Stimulated activated memory B cell treated with anti-CD40 and anti-IgM and Interleukin-4, amounts not matched to agents 10 μg/mL and 1 μg/mL and 100 μg/mL, for 72 hours (primary cell): ENCODE measurements at regions not wholly inside any gene's neighbourhood (a gene's known extent, or its start where the extent isn't known, plus 50 kb on each side); places are given as distances from the start of the nearest gene placed in this dataset.

ENCODE experiments used
- ATAC-seq: fragments of 150-1000 bp; cut with Tn5 transposase; 2 replicates; pipeline ENCODE4 v1.10.0; 2021
- H3K27ac Mint-ChIP-seq: one replicate; pipeline ENCODE4 v1.8.0; 2022; ENCODE audit warnings: mild to moderate bottlenecking, mixed read lengths
- H3K27me3 Mint-ChIP-seq: one replicate; pipeline ENCODE4 v1.8.0; 2022; ENCODE audit warnings: mixed read lengths
- H3K36me3 Mint-ChIP-seq: one replicate; pipeline ENCODE4 v1.8.0; 2022; ENCODE audit warnings: mixed read lengths
- H3K4me1 Mint-ChIP-seq: one replicate; pipeline ENCODE4 v1.8.0; 2022; ENCODE audit warnings: mixed read lengths
- H3K4me3 Mint-ChIP-seq: one replicate; pipeline ENCODE4 v1.8.0; 2022; ENCODE audit warnings: mild to moderate bottlenecking, moderate library complexity, mixed read lengths
- H3K9me3 Mint-ChIP-seq: one replicate; pipeline ENCODE4 v1.8.0; 2022; ENCODE audit warnings: mixed read lengths

GRCh38 chr15:38662033-38662802 lies 97.6 kb upstream of the RASGRP1 start:
- no peaks in the 10 kb centered on the region for H3K27me3 Mint-ChIP-seq
- H3K4me3 Mint-ChIP-seq = no peak overlapping the region
- H3K36me3 Mint-ChIP-seq = no peaks in the 10 kb centered on the region
- ATAC-seq = no peak
- no peak overlapping the region for H3K27ac Mint-ChIP-seq
- H3K4me1 Mint-ChIP-seq = peaks cover 26% of the 10 kb centered on the region
- H3K9me3 Mint-ChIP-seq = no peaks in the 10 kb centered on the region

- peaks cover 26% of the 10 kb centered on the region for H3K4me1 Mint-ChIP-seq
- no peaks in the 10 kb centered on the region for H3K9me3 Mint-ChIP-seq
- H3K27me3 Mint-ChIP-seq = no peaks in the 10 kb centered on the region
- no peak for ATAC-seq
- no peaks in the 10 kb centered on the region for H3K36me3 Mint-ChIP-seq
- H3K27ac Mint-ChIP-seq = no peak overlapping the region
- H3K4me3 Mint-ChIP-seq = no peak overlapping the region
These were observed 98.2 kb upstream of the RASGRP1 start for GRCh38 chr15:38662805-38663204.

DNA sequence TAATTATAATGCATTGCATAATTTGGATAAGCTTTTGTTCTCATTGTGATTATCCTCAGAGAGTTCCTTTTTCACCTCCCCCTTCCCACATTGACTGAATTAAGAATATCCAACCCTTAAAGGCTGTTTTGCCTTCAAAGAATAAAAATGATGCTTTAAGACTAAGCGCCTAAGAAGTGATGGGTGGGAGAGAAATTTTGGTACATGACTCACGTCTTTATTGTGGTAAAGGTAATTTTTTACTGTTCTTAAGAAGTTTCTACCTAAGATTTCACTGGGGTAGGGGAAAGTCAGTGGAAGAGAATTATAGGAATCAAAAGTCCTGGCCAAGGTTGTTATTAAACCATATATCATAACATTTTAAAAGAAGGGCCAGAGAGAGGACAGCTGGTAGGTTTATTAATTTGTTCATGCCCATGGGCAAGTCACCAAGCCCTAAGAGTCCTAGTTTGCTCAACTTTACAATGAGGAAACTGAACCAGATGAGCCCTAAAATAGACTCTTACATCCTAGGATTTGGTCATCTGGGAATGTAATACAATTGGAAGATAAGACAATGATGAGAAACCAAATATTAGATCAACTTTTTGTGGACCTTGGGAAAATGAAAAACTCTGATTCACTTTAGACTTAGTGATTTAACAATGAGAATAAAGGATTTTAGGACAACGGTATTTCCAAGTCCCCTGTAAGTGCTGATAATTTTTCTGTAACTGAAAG lies 101.1 kb upstream of the RASGRP1 start:
- H3K27me3 Mint-ChIP-seq = no peaks in the 10 kb centered on the region
- no peak overlapping the region for H3K27ac Mint-ChIP-seq
- H3K4me1 Mint-ChIP-seq = peaks cover 29% of the 10 kb centered on the region
- no peak for ATAC-seq
- H3K36me3 Mint-ChIP-seq = no peaks in the 10 kb centered on the region
- H3K4me3 Mint-ChIP-seq = no peak overlapping the region
- H3K9me3 Mint-ChIP-seq = no peaks in the 10 kb centered on the region

- Mint-ChIP-seq H3K4me1 (peaks cover 33% of the 10 kb centered on the region), H3K4me3 (no peak overlapping the region), H3K9me3 (no peaks in the 10 kb centered on the region), H3K36me3 (no peaks in the 10 kb centered on the region), H3K27me3 (no peaks in the 10 kb centered on the region), H3K27ac (no peak overlapping the region)
- ATAC-seq = no peak
These were observed 102.4 kb upstream of the RASGRP1 start for GRCh38 chr15:38666865-38667510.

DNA sequence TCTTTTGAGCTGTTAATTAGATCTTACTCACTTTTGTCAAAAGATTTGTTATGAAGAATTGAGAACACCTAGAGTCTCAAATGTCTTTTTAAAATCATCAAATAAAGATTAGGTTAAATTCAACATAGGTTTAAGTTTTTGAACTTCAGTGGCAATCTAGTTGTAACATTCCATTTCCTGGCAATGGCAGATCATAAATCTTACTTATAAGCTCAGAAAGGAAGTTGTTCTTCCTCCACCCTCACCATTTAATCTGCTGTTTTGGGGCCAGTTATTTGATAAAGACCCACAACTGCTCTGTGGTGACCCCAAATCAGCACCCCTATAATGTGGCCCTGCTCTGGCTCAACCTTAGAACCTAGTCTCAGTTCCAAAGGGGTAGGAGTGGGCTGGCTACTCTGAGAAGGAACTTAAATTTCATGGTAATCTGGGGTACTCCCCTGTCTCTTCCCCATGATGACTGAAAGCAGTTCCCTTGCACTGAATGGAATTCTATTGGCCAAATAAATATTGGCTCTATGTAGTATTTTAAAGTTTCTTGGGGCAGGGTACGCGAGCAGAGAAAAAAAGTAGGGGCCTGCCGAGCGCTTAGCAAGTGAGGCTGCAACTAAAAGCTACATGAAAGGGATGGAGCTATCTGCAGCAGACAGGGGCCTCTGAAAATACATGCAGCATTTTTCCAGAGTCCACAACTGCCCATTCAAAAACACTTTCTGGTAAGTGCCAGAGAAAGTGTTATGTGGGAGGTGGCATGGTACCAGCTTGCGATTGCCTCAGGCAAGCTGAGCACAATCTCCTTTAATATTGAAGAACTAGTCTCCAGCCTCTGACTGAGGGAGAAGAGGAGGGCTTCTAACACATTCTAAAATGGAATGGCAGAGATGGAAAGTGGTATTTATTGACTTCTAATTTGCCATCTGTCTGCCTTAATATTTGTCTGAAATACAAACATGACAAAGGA lies 103.6 kb upstream of the RASGRP1 start:
- peak overlapping the region; percentile 16 for H3K27ac Mint-ChIP-seq

DNA sequence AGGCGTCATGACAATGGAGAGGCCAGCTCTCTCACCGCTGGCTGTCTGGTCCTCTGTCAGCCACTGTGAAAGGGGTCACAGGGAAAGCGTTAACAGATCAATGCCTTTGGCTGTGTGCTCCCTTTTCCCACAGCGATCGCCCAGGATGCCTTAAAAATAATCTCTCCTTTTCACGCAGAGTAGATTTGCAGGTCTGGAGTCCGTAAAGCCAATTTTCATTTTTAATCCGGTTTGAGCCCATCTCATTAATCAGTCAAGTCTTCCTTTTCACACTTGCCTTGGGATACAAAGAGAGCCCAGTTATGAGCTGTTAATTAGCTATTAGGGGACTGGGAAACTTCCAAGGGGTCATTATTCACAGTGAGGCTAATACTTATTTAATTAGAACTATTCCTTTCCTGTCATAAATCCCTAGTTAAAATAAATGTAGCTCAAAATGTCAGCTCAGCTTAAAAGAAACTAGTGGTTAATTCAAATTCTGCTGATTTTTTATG lies 104.3 kb upstream of the RASGRP1 start:
- H3K36me3 Mint-ChIP-seq = no peaks in the 10 kb centered on the region
- peaks cover 44% of the 10 kb centered on the region for H3K4me1 Mint-ChIP-seq
- no peak overlapping the region for H3K4me3 Mint-ChIP-seq
- H3K9me3 Mint-ChIP-seq = no peaks in the 10 kb centered on the region
- no peaks in the 10 kb centered on the region for H3K27me3 Mint-ChIP-seq
- no peak overlapping the region for H3K27ac Mint-ChIP-seq
- ATAC-seq = no peak

More for the DNA sequence above, 103.6 kb upstream of the RASGRP1 start:
- no peak overlapping the region for H3K4me3 Mint-ChIP-seq
- no peaks in the 10 kb centered on the region for H3K27me3 Mint-ChIP-seq
- H3K4me1 Mint-ChIP-seq = peaks cover 39% of the 10 kb centered on the region
- H3K9me3 Mint-ChIP-seq = no peaks in the 10 kb centered on the region
- ATAC-seq = no peak
- no peaks in the 10 kb centered on the region for H3K36me3 Mint-ChIP-seq

- Mint-ChIP-seq H3K4me1 (peaks cover 51% of the 10 kb centered on the region), H3K27me3 (no peaks in the 10 kb centered on the region), H3K27ac (peak overlapping the region; percentile 78), H3K9me3 (no peaks in the 10 kb centered on the region), H3K36me3 (no peaks in the 10 kb centered on the region), H3K4me3 (no peak overlapping the region)
- peak; percentile 83 for ATAC-seq
These were observed 105.8 kb upstream of the RASGRP1 start for GRCh38 chr15:38670128-38671005.

- no peaks in the 10 kb centered on the region for H3K27me3 Mint-ChIP-seq
- peaks cover 51% of the 10 kb centered on the region for H3K4me1 Mint-ChIP-seq
- ATAC-seq = no peak
- no peaks in the 10 kb centered on the region for H3K36me3 Mint-ChIP-seq
- no peaks in the 10 kb centered on the region for H3K9me3 Mint-ChIP-seq
- H3K4me3 Mint-ChIP-seq = no peak overlapping the region
- peak overlapping the region; percentile 78 for H3K27ac Mint-ChIP-seq
These were observed 106.4 kb upstream of the RASGRP1 start for GRCh38 chr15:38671006-38671387.

DNA sequence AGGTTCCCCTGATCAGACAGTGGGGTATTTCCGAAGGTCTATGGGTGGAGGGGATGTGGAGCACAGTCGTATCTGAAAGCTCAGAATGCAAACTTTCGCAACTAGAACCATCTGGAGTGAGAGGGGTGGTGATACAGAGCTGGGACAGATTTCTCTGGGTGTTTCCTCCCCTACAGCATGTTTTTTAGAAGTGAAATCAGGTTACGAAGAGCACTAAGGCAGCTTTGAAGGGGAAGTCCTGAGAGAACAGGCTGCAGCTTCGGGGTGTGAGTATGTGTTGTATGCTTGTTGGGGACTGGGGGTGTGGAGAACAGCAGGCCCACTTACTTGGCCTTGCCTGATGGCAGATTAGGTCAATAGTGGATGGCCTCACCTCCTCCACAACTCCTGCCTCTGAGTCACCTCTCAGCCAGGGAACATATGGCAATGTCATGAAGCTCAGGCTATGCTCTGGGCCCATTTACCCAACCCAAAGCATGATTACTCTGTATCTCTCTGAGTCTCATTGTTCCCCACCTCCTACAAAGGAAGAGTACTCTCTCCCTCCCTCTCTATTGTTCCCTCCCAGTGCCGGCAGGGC lies 107.2 kb upstream of the RASGRP1 start:
- H3K4me3 Mint-ChIP-seq = peak overlapping the region; percentile 42
- H3K36me3 Mint-ChIP-seq = no peaks in the 10 kb centered on the region
- ATAC-seq = peak; percentile 78
- peak overlapping the region; percentile 78 for H3K27ac Mint-ChIP-seq
- peaks cover 48% of the 10 kb centered on the region for H3K4me1 Mint-ChIP-seq
- no peaks in the 10 kb centered on the region for H3K27me3 Mint-ChIP-seq
- H3K9me3 Mint-ChIP-seq = no peaks in the 10 kb centered on the region

DNA sequence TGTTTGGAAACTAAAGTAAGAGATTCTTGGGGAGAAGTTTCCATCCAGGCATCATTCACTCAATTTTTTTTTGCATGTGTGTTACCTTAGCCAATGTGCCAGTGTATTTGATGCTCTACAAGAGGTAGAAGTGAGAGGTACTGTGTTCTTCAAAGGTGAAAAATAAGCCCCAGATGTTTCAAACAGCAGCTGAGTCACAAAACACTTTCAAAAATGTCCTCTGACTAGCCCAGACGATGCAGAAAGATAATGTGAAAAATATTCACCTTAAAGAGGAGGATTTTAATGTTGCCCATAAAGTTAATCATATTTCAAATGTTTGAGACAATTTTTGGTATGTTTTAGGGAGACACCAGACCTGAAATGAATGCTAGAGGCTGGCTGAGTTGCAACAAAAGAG lies 107.7 kb upstream of the RASGRP1 start:
- peak overlapping the region; percentile 17 for H3K4me3 Mint-ChIP-seq
- no peaks in the 10 kb centered on the region for H3K9me3 Mint-ChIP-seq
- no peaks in the 10 kb centered on the region for H3K36me3 Mint-ChIP-seq
- peak overlapping the region; percentile 78 for H3K27ac Mint-ChIP-seq
- no peaks in the 10 kb centered on the region for H3K27me3 Mint-ChIP-seq
- peaks cover 45% of the 10 kb centered on the region for H3K4me1 Mint-ChIP-seq
- no peak for ATAC-seq

- peaks cover 45% of the 10 kb centered on the region for H3K4me1 Mint-ChIP-seq
- H3K4me3 Mint-ChIP-seq = peak overlapping the region; percentile 24
- peak; percentile 79 for ATAC-seq
- H3K27ac Mint-ChIP-seq = peak overlapping the region; percentile 78
- no peaks in the 10 kb centered on the region for H3K36me3 Mint-ChIP-seq
- no peaks in the 10 kb centered on the region for H3K9me3 Mint-ChIP-seq
- H3K27me3 Mint-ChIP-seq = no peaks in the 10 kb centered on the region
These were observed 108.4 kb upstream of the RASGRP1 start for GRCh38 chr15:38672814-38673670.

DNA sequence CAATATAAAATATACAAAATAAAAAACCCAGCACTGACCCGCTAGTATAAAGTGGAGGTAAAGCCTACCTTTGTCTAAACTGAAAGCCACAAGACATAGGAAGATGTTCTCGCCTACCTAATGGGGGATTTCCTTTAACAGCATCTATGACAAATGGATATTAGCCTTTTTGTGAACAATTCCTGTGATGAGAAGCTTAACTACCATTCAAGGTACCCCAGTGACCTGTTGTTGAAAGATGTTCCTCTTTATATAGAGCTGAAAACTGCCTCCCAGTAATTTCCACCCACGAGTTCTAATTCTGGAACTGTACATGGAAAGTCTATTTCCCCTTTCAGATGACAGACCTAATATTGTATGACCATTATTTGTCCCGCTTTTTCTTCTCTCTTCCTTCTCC lies 109.8 kb upstream of the RASGRP1 start:
- no peak for ATAC-seq
- Mint-ChIP-seq H3K27ac (peak overlapping the region; percentile 55), H3K36me3 (no peaks in the 10 kb centered on the region), H3K9me3 (no peaks in the 10 kb centered on the region), H3K27me3 (no peaks in the 10 kb centered on the region), H3K4me1 (peaks cover 45% of the 10 kb centered on the region), H3K4me3 (no peak overlapping the region)

DNA sequence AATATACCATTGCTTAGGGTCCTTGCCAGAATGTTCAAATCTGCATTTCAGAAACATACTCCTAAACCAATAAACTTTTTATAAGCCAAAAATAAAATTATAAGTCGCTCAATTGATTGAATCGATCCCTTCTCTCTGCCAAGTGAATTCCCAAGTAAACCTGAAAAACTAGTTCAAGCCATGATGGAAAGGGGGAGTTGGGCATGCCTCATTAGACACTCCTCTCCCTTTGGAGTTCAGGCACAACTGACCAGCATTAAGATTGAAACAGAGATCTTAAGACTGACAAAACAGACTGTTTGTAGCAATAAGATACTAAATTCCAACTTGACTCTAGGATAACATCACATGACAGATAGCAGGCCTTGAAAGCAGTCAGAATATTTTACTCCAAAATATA lies 113.7 kb upstream of the RASGRP1 start:
- H3K27ac Mint-ChIP-seq = no peak overlapping the region
- no peak overlapping the region for H3K4me3 Mint-ChIP-seq
- peaks cover 27% of the 10 kb centered on the region for H3K4me1 Mint-ChIP-seq
- no peaks in the 10 kb centered on the region for H3K9me3 Mint-ChIP-seq
- H3K27me3 Mint-ChIP-seq = no peaks in the 10 kb centered on the region
- H3K36me3 Mint-ChIP-seq = no peaks in the 10 kb centered on the region
- ATAC-seq = no peak
